Lower leg skin (tissue), 3 donors: ENCODE measurements at regions not wholly inside any gene's neighbourhood (a gene's known extent, or its start where the extent isn't known, plus 50 kb on each side); places are given as distances from the start of the nearest gene placed in this dataset.

Experiments
- CTCF ChIP-seq, 3 donors: fragments of 450-650 bp; IDR thresholded peaks; one replicate each; pipeline ENCODE4 v1.5.1; 2016; ENCODE audit warnings: antibody characterized with exemption in 3 of 3, mild to moderate bottlenecking in 3 of 3, moderate library complexity in 2 of 3
- POLR2A ChIP-seq, 2 donors: fragments of 450-650 bp; IDR thresholded peaks; one replicate each; pipeline ENCODE4 v1.6.1; 2016 to 2017; ENCODE audit warnings: antibody characterized with exemption in 2 of 2, mild to moderate bottlenecking in 1 of 2, moderate library complexity in 1 of 2

DNA sequence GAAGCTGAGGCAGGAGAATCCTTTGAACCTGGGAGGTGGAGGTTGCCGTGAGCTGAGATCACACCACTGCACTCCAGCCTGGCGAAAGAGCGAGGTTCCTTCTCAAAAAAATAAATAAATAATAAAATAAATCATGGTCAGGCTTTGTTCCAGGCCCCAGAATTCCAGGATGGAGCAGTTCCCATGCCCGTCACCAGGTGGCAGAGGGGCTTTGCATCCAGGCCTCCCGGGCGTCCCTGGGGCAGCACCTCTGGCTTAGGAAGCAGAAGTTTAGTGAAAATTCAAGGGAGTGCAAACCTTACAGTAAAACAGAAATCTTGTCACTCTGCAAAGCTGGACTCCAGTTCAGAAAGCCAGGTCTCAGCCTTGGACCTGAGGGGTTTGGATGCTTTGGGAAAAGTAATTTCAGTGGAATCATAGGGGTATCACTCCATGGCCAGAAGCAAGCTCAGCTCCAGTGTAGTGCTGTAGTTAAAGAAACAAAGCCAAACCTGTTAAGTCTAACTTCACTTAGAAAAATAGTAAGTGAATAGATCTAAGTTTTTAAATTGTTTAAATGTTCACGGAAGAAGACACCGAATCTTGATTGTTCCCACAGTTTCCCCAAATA lies 512.7 kb downstream of the CMPK2 start:
- TF ChIP-seq CTCF (IDR thresholded peaks at IDR 0.05) (no peak), POLR2A (IDR thresholded peaks at IDR 0.05) (no peak)
